Stimulated activated CD4-positive, alpha-beta T cell treated with anti-CD3 and anti-CD28 coated beads, TNF-alpha, amount 100 ng/mL, for 4 hours (primary cell): ENCODE measurements at regions not wholly inside any gene's neighbourhood (a gene's known extent, or its start where the extent isn't known, plus 50 kb on each side); places are given as distances from the start of the nearest gene placed in this dataset.

Experiments used
- DNase-seq, 3 experiments: peaks; one replicate each; pipeline ENCODE4 v3.0.0-alpha.2; 2020; ENCODE audit warnings: low read depth in 3 of 3

GRCh38 chr14:73782623-73783022 is 68.4 kb upstream of the PNMA1 start:
- no peak for DNase-seq

- DNase-seq = no peak
Measured at GRCh38 chr14:73780896-73781295, 66.7 kb upstream of the PNMA1 start.

- DNase-seq = no peak
Measured at GRCh38 chr14:73780391-73780790, 66.2 kb upstream of the PNMA1 start.

GRCh38 chr14:73778736-73779135 is 64.6 kb upstream of the PNMA1 start:
- DNase-seq = no peak

GRCh38 chr14:73777420-73777819 is 63.2 kb upstream of the PNMA1 start:
- no peak for DNase-seq

- no peak for DNase-seq
Measured at GRCh38 chr14:73776194-73776537, 62.0 kb upstream of the PNMA1 start.

GRCh38 chr14:73775339-73776193 is 61.4 kb upstream of the PNMA1 start:
- DNase-seq = no peak

- no peak for DNase-seq
Measured at GRCh38 chr14:73774671-73775070, 60.5 kb upstream of the PNMA1 start.

- no peak for DNase-seq
Measured at GRCh38 chr14:73774241-73774570, 60.0 kb upstream of the PNMA1 start.

GRCh38 chr14:73773441-73774240 is 59.5 kb upstream of the PNMA1 start:
- DNase-seq = no peak

GRCh38 chr14:73771848-73772638 is 57.9 kb upstream of the PNMA1 start:
- peak in 1 of 3 experiments; percentile 50 for DNase-seq

- no peak for DNase-seq
Measured at GRCh38 chr14:73770977-73771847, 57.0 kb upstream of the PNMA1 start.

GRCh38 chr14:73768107-73768506 is 53.9 kb upstream of the PNMA1 start:
- DNase-seq = no peak

- DNase-seq = no peak
Measured at GRCh38 chr14:73764406-73765280, 50.5 kb upstream of the PNMA1 start.
